HCT116 (cell line): ENCODE measurements at regions not wholly inside any gene's neighbourhood (a gene's known extent, or its start where the extent isn't known, plus 50 kb on each side); places are given as distances from the start of the nearest gene placed in this dataset.

Experiments
- ATAC-seq: fragments of 200-7000 bp; cut with Tn5 transposase; 2 replicates; pipeline ENCODE4 v1.9.1; 2020; ENCODE audit warnings: mild to moderate bottlenecking, moderate library complexity
- BruUV-seq: library from RNA; stranded (reverse); fragments of 400-500 nt; replicated peaks from 2 replicates; lab custom pipeline; 2021; lab: Mats Ljungman, UMichigan
- CTCF ChIA-PET: fragments of 300-600 bp; sonication (Branson Sonifier 250); formaldehyde crosslinking; loops from one replicate; lab custom pipeline; 2021; ENCODE audit warnings: antibody characterized with exemption; lab: Charles Lee
- POLR2A ChIA-PET: fragments of 300-600, 350-600 bp; sonication (Branson Sonifier 250); formaldehyde crosslinking; loops from one replicate; lab custom pipeline; 2021; ENCODE audit warnings: antibody characterized with exemption; lab: Charles Lee
- RAD21 ChIA-PET, 2 experiments: fragments of 300-600 bp; sonication (Branson Sonifier 250); formaldehyde crosslinking; loops; one replicate each; lab custom pipeline; 2023; ENCODE audit warnings: low total read pairs in 2 of 2; ENCODE audit not compliant: uncharacterized antibody in 2 of 2, unreplicated experiment in 2 of 2, low non-redundant PET in 1 of 2; lab: Charles Lee
- DNase-seq: peaks from one replicate; pipeline ENCODE4 v3.0.0-alpha.2; 2010; ENCODE audit warnings: low read depth, low spot score
- H2AFZ ChIP-seq: fragments of 200-600 bp; shearing (Covaris generic), sonication (generic); 2 replicates; pipeline ENCODE4 v1.6.1; 2017; ENCODE audit warnings: low read depth, mixed run types, mixed read lengths, antibody characterized with exemption, low read length; ENCODE audit not compliant: poor library complexity, severe bottlenecking
- H3K27ac ChIP-seq: 2 replicates; pipeline ENCODE4 v1.5.1; 2012; ENCODE audit warnings: low read depth, low read length
- H3K27me3 ChIP-seq: fragments of 200-600 bp; sonication (generic); 2 replicates; pipeline ENCODE4 v1.6.1; 2016; ENCODE audit warnings: mixed run types, low read length, mixed read lengths; ENCODE audit not compliant: insufficient read depth
- H3K36me3 ChIP-seq, 2 experiments: fragments of 200-500 bp in 1 of 2; fragments of 200-600 bp in 1 of 2; sonication (Bioruptor generic) in 1 of 2; sonication (generic) in 1 of 2; 2 replicates each; pipeline versions ENCODE4 v1.5.1 to v1.6.1; 2014 to 2016; ENCODE audit warnings: low read length in 2 of 2, inconsistent platforms in 1 of 2, mixed read lengths in 1 of 2, mixed run types in 1 of 2; ENCODE audit not compliant: insufficient read depth in 2 of 2, control insufficient read depth in 1 of 2
- H3K4me1 ChIP-seq, 2 experiments: fragments of 200-600 bp in 1 of 2; sonication (generic) in 1 of 2; 2 replicates each; pipeline versions ENCODE4 v1.5.1 to v1.6.1; 2012 to 2017; ENCODE audit warnings: low read length in 2 of 2, inconsistent platforms in 1 of 2, mild to moderate bottlenecking in 1 of 2, mixed read lengths in 1 of 2, mixed run types in 1 of 2, moderate library complexity in 1 of 2; ENCODE audit not compliant: insufficient read depth in 2 of 2, control insufficient read depth in 1 of 2
- H3K4me2 ChIP-seq: fragments of 200-600 bp; sonication (generic); 2 replicates; pipeline ENCODE4 v1.6.1; 2017; ENCODE audit warnings: mixed run types, low read length, mixed read lengths
- H3K4me3 ChIP-seq, 2 experiments: fragments of 200-600 bp in 1 of 2; sonication (generic) in 1 of 2; replicated peaks in 1 of 2; 2 replicates each; pipeline ENCODE4 v1.5.1; 2011 to 2016; ENCODE audit warnings: low read length in 2 of 2, control low read depth in 1 of 2, low read depth in 1 of 2, mild to moderate bottlenecking in 1 of 2, mixed read lengths in 1 of 2, mixed run types in 1 of 2
- H3K79me2 ChIP-seq: fragments of 200-600 bp; sonication (generic); 2 replicates; pipeline ENCODE4 v1.6.1; 2017; ENCODE audit warnings: mild to moderate bottlenecking, mixed run types, low read length, moderate library complexity, mixed read lengths; ENCODE audit not compliant: insufficient read depth
- H3K9ac ChIP-seq: fragments of 200-600 bp; sonication (generic); 2 replicates; pipeline ENCODE4 v1.6.1; 2016; ENCODE audit warnings: low read length, mixed read lengths
- H3K9me2 ChIP-seq: fragments of 200-600 bp; sonication (generic), shearing (Covaris generic); 2 replicates; pipeline ENCODE4 v1.6.1; 2017; ENCODE audit warnings: mixed run types, mild to moderate bottlenecking, moderate library complexity; ENCODE audit not compliant: insufficient read depth
- H3K9me3 ChIP-seq, 2 experiments: fragments of 200-500 bp in 1 of 2; fragments of 200-600 bp in 1 of 2; sonication (Bioruptor generic) in 1 of 2; sonication (generic) in 1 of 2; 2 replicates each; pipeline ENCODE4 v1.6.1; 2014 to 2017; ENCODE audit warnings: low read length in 2 of 2, mixed read lengths in 2 of 2, inconsistent platforms in 1 of 2, low read depth in 1 of 2, mild to moderate bottlenecking in 1 of 2, mixed run types in 1 of 2, moderate library complexity in 1 of 2; ENCODE audit not compliant: control insufficient read depth in 1 of 2, insufficient read depth in 1 of 2
- H4K20me1 ChIP-seq: fragments of 200-600 bp; sonication (generic), shearing (Covaris generic); 2 replicates; pipeline ENCODE4 v1.6.1; 2017; ENCODE audit warnings: mixed run types, mild to moderate bottlenecking, moderate library complexity; ENCODE audit not compliant: insufficient read depth
- ATF3 ChIP-seq: IDR thresholded peaks from 2 replicates; pipeline ENCODE4 v1.6.1; 2012
- EGR1 ChIP-seq: IDR thresholded peaks from 2 replicates; pipeline ENCODE4 v1.6.1; 2012; ENCODE audit warnings: low read depth
- JUND ChIP-seq: IDR thresholded peaks from 2 replicates; pipeline ENCODE4 v1.6.1; 2012
- MAX ChIP-seq: IDR thresholded peaks from 2 replicates; pipeline ENCODE4 v1.6.1; 2012
- RAD21 ChIP-seq: IDR thresholded peaks from 2 replicates; pipeline ENCODE4 v1.6.1; 2012; ENCODE audit warnings: low read depth, mild to moderate bottlenecking
- SRF ChIP-seq: IDR thresholded peaks from 2 replicates; pipeline ENCODE4 v1.6.1; 2012; ENCODE audit warnings: low read depth
- TCF7L2 ChIP-seq: IDR thresholded peaks from 2 replicates; pipeline ENCODE4 v1.7.0; 2011; ENCODE audit warnings: borderline replicate concordance, inconsistent platforms; ENCODE audit not compliant: insufficient read depth, insufficient read length; ENCODE audit errors: extremely low read depth
- ZFX ChIP-seq: fragments of 450-650 bp; IDR thresholded peaks from 2 replicates; pipeline ENCODE4 v1.6.1; 2017
- ZNF274 ChIP-seq: fragments of 200-500 bp; sonication (Bioruptor generic); IDR thresholded peaks from 2 replicates; pipeline ENCODE4 v1.6.1; 2014; ENCODE audit warnings: mild to moderate bottlenecking, low read depth, low read length, inconsistent platforms
- intact Hi-C: fragments of 100-400 bp; cut with micrococcal nuclease; formaldehyde crosslinking; loops from 2 replicates; pipeline ENCODE4 v1.10.0; 2022

GRCh38 chr7:81433692-81434331 is 336.0 kb downstream of the HGF start:
- H3K4me3 ChIP-seq: no peak overlapping the region
- no peaks in the 10 kb centered on the region for H3K9me3 ChIP-seq
- BruUV-seq: no TSS peak
- H4K20me1 ChIP-seq: no peaks in the 10 kb centered on the region
- ChIA-PET POLR2A (interaction anchor here (1.2 kb wide), 1 partner anchor 43 kb away, joined by 3 read pairs; no protein-coding TSS in a partner anchor), CTCF (no interaction called here), RAD21 (no interaction called here)
- no peak overlapping the region for H3K9ac ChIP-seq
- ATAC-seq (no peak), DNase-seq (no peak)
- no peaks in the 10 kb centered on the region for H3K27me3 ChIP-seq
- intact Hi-C loops: no loop called here
- no peaks in the 10 kb centered on the region for H3K4me1 ChIP-seq
- no peaks in the 10 kb centered on the region for H3K36me3 ChIP-seq
- no peak overlapping the region for H2AFZ ChIP-seq
- no peak overlapping the region for H3K27ac ChIP-seq
- no peak overlapping the region for H3K4me2 ChIP-seq
- no peak for TF ChIP-seq JUND
- no peak for TF ChIP-seq RAD21
- H3K9me2 ChIP-seq: no peaks in the 10 kb centered on the region
- H3K79me2 ChIP-seq: no peaks in the 10 kb centered on the region

GRCh38 chr7:81433206-81433605 is 336.6 kb downstream of the HGF start:
- ChIA-PET CTCF (no interaction called here), POLR2A (interaction anchor here (1.2 kb wide), 1 partner anchor 42 kb away, joined by 3 read pairs; no protein-coding TSS in a partner anchor), RAD21 (no interaction called here)
- no peaks in the 10 kb centered on the region for H3K27me3 ChIP-seq
- no peak for TF ChIP-seq TCF7L2
- no peak for TF ChIP-seq ZNF274
- TF ChIP-seq EGR1: no peak
- TF ChIP-seq MAX: no peak
- TF ChIP-seq ATF3: no peak
- TF ChIP-seq SRF: no peak
- no peak for TF ChIP-seq ZFX
- H3K4me2 ChIP-seq: no peak overlapping the region
- ATAC-seq (no peak), DNase-seq (no peak)
- intact Hi-C loops: no loop called here
- no peak overlapping the region for H3K27ac ChIP-seq
- no peaks in the 10 kb centered on the region for H3K36me3 ChIP-seq
- no peak overlapping the region for H3K4me3 ChIP-seq
- H3K4me1 ChIP-seq: no peaks in the 10 kb centered on the region
- no peak overlapping the region for H3K9ac ChIP-seq
- no peaks in the 10 kb centered on the region for H4K20me1 ChIP-seq
- no TSS peak for BruUV-seq
- H3K79me2 ChIP-seq: no peaks in the 10 kb centered on the region
- no peaks in the 10 kb centered on the region for H3K9me3 ChIP-seq
- no peak overlapping the region for H2AFZ ChIP-seq
- H3K9me2 ChIP-seq: no peaks in the 10 kb centered on the region
